Gastroesophageal sphincter (tissue), 4 donors: ENCODE measurements at regions not wholly inside any gene's neighbourhood (a gene's known extent, or its start where the extent isn't known, plus 50 kb on each side); places are given as distances from the start of the nearest gene placed in this dataset.

Source experiments
- ATAC-seq: fragments of 150-250 bp; one replicate; pipeline ENCODE4 v1.9.1; 2016; ENCODE audit warnings: mild to moderate bottlenecking, moderate library complexity
- H3K27ac ChIP-seq, 4 donors: fragments of 200-600 bp; sonication (generic) in 3 of 4; 1 replicate in 3 of 4; 2 replicates in 1 of 4; pipeline ENCODE4 v1.5.1; 2016 to 2019
- H3K27me3 ChIP-seq: fragments of 200-600 bp; sonication (generic); one replicate; pipeline ENCODE4 v1.5.1; 2019
- H3K36me3 ChIP-seq, 2 donors: fragments of 200-600 bp; sonication (generic); one replicate each; pipeline ENCODE4 v1.5.1; 2019; ENCODE audit warnings: control low read depth in 1 of 2
- H3K4me1 ChIP-seq, 3 donors: fragments of 200-600 bp; sonication (generic); 1 replicate in 2 of 3; 2 replicates in 1 of 3; pipeline ENCODE4 v1.5.1; 2016 to 2019; ENCODE audit warnings: control low read depth in 2 of 3
- H3K4me3 ChIP-seq, 2 donors: fragments of 200-600 bp; sonication (generic); one replicate each; pipeline ENCODE4 v1.5.1; 2019; ENCODE audit warnings: mild to moderate bottlenecking in 1 of 2, moderate library complexity in 1 of 2
- H3K9me3 ChIP-seq, 3 donors: fragments of 200-600 bp; sonication (generic); one replicate each; pipeline ENCODE4 v1.5.1; 2017 to 2019; ENCODE audit warnings: control low read depth in 2 of 3
- EP300 ChIP-seq: sonication (generic); formaldehyde crosslinking; IDR thresholded peaks from one replicate; pipeline ENCODE4 v1.6.1; 2017; ENCODE audit warnings: antibody characterized with exemption, mild to moderate bottlenecking
- POLR2A ChIP-seq, 2 donors: fragments of 450-650 bp; IDR thresholded peaks; one replicate each; pipeline ENCODE4 v1.6.1; 2017; ENCODE audit warnings: antibody characterized with exemption in 2 of 2, mild to moderate bottlenecking in 2 of 2, moderate library complexity in 1 of 2
- POLR2AphosphoS5 ChIP-seq: sonication (generic); formaldehyde crosslinking; IDR thresholded peaks from one replicate; pipeline ENCODE4 v1.6.1; 2017; ENCODE audit warnings: antibody characterized with exemption
- WGBS, 2 donors: methylation state at CpG; one replicate each; pipeline ENCODE4 v1.1.5; 2018; ENCODE audit warnings: low coverage in 1 of 2; 5-methylcytosine and 5-hydroxymethylcytosine counted together
- TF ChIP-seq, protein P1 (sequence below), 4 experiments: fragments of 200-600 bp in 2 of 4; fragments of 450-650 bp in 2 of 4; sonication (generic) in 1 of 4; IDR thresholded peaks; one replicate each; pipeline ENCODE4 v1.5.1; 2017 to 2019; ENCODE audit warnings: antibody characterized with exemption in 4 of 4, mild to moderate bottlenecking in 2 of 4, moderate library complexity in 2 of 4

GRCh38 chr10:8913720-8914119, 859.2 kb downstream of the GATA3 start:
- 18 to 40% methylated on average over 4 of the region's 4 CpGs for whole genome bisulfite sequencing, 2 donors
- Histone ChIP-seq H3K9me3 (no peaks in the 10 kb centered on the region), H3K4me3 (no peak overlapping the region), H3K27ac (no peak overlapping the region), H3K27me3 (no peaks in the 10 kb centered on the region), H3K4me1 (no peaks in the 10 kb centered on the region), H3K36me3 (no peaks in the 10 kb centered on the region)
- no peak for ATAC-seq
- TF ChIP-seq EP300 (no peak), POLR2AphosphoS5 (no peak), POLR2A (IDR thresholded peaks at IDR 0.05) (no peak)
- TF ChIP-seq, protein P1, sequence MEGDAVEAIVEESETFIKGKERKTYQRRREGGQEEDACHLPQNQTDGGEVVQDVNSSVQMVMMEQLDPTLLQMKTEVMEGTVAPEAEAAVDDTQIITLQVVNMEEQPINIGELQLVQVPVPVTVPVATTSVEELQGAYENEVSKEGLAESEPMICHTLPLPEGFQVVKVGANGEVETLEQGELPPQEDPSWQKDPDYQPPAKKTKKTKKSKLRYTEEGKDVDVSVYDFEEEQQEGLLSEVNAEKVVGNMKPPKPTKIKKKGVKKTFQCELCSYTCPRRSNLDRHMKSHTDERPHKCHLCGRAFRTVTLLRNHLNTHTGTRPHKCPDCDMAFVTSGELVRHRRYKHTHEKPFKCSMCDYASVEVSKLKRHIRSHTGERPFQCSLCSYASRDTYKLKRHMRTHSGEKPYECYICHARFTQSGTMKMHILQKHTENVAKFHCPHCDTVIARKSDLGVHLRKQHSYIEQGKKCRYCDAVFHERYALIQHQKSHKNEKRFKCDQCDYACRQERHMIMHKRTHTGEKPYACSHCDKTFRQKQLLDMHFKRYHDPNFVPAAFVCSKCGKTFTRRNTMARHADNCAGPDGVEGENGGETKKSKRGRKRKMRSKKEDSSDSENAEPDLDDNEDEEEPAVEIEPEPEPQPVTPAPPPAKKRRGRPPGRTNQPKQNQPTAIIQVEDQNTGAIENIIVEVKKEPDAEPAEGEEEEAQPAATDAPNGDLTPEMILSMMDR (IDR thresholded peaks at IDR 0.05) = no peak

- Histone ChIP-seq H3K27me3 (no peaks in the 10 kb centered on the region), H3K27ac (no peak overlapping the region), H3K9me3 (no peaks in the 10 kb centered on the region), H3K4me1 (no peaks in the 10 kb centered on the region), H3K36me3 (no peaks in the 10 kb centered on the region), H3K4me3 (no peak overlapping the region)
- ATAC-seq = no peak
- WGBS, 2 donors = 48 to 49% methylated on average over 4 of the region's 4 CpGs
- TF ChIP-seq, protein P1 (IDR thresholded peaks at IDR 0.05) = no peak
- no peak for TF ChIP-seq POLR2A (IDR thresholded peaks at IDR 0.05)
These were observed 864.8 kb downstream of the GATA3 start for GRCh38 chr10:8919280-8919679.

- Histone ChIP-seq H3K27ac (no peak overlapping the region), H3K9me3 (no peaks in the 10 kb centered on the region), H3K4me3 (no peak overlapping the region), H3K36me3 (no peaks in the 10 kb centered on the region), H3K27me3 (no peaks in the 10 kb centered on the region), H3K4me1 (no peaks in the 10 kb centered on the region)
- WGBS, 2 donors = 61% methylated on average over 3 of the region's 3 CpGs; no CpG with 5 or more reads in 1 of the 2 donors
- TF ChIP-seq POLR2AphosphoS5 = no peak
- TF ChIP-seq POLR2A (IDR thresholded peaks at IDR 0.05) = no peak
- TF ChIP-seq EP300 = no peak
- TF ChIP-seq, protein P1 (IDR thresholded peaks at IDR 0.05) = no peak
- no peak for ATAC-seq
These were observed 867.1 kb downstream of the GATA3 start for GRCh38 chr10:8921568-8921967.

DNA sequence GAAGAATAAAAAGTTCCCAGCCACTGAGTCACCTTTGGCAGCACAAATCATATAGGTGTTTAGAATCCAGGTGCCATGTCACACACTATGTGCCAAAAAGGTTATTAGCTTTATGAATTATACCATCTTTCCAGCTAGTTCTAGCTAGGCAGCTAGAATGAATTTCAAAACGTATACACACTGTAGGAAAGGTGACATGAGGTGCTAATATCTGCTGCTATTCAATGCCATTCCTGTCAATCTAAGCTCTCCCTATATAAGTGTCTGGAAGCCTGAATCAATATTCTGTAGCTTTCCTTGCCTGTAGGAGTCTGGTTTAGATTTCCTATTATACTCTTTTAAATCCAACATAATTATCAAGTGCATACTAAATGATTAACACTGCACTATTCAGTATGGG, 868.6 kb downstream of the GATA3 start:
- H3K4me1 ChIP-seq = no peaks in the 10 kb centered on the region
- no peaks in the 10 kb centered on the region for H3K27me3 ChIP-seq
- TF ChIP-seq EP300 (no peak), POLR2AphosphoS5 (no peak), POLR2A (IDR thresholded peaks at IDR 0.05) (no peak)
- TF ChIP-seq, protein P1 (IDR thresholded peaks at IDR 0.05) = no peak
- no peak for ATAC-seq
- no peaks in the 10 kb centered on the region for H3K36me3 ChIP-seq
- H3K9me3 ChIP-seq = no peaks in the 10 kb centered on the region
- H3K4me3 ChIP-seq = no peak overlapping the region
- WGBS, 2 donors = 47 to 64% methylated on average over 1 of the region's 1 CpG
- no peak overlapping the region for H3K27ac ChIP-seq

- TF ChIP-seq POLR2AphosphoS5 (no peak), POLR2A (IDR thresholded peaks at IDR 0.05) (no peak), EP300 (no peak)
- TF ChIP-seq, protein P1 (IDR thresholded peaks at IDR 0.05) = no peak
- WGBS, 2 donors = 62 to 77% methylated on average over 2 to 4 of the region's 4 CpGs
- Histone ChIP-seq H3K36me3 (no peaks in the 10 kb centered on the region), H3K27me3 (no peaks in the 10 kb centered on the region), H3K27ac (no peak overlapping the region), H3K4me3 (no peak overlapping the region), H3K9me3 (no peaks in the 10 kb centered on the region), H3K4me1 (no peaks in the 10 kb centered on the region)
- no peak for ATAC-seq
These were observed 873.2 kb downstream of the GATA3 start for GRCh38 chr10:8927705-8928104.
